Right lobe of liver (tissue), 4 donors: ENCODE measurements at regions not wholly inside any gene's neighbourhood (a gene's known extent, or its start where the extent isn't known, plus 50 kb on each side); places are given as distances from the start of the nearest gene placed in this dataset.
"Not testable (repeated sequence)": the region's sequence is repeated elsewhere in the genome, so short reads cannot be mapped to it uniquely, and the experiment has no call there.

Source experiments
- POLR2A ChIP-seq: fragments of 450-650 bp; IDR thresholded peaks from one replicate; pipeline ENCODE4 v1.6.1; 2017; ENCODE audit warnings: antibody characterized with exemption, mild to moderate bottlenecking
- TF ChIP-seq, protein P1 (sequence below), 4 donors: fragments of 200-600 bp in 3 of 4; fragments of 450-650 bp in 1 of 4; IDR thresholded peaks; one replicate each; pipeline versions ENCODE4 v1.5.1 to v1.8.0; 2016 to 2022; ENCODE audit warnings: antibody characterized with exemption in 4 of 4, mild to moderate bottlenecking in 2 of 4
- donor health status: DM: no; HTN: no; CAD: no.
- donor health status: DM: no; HTN: no; CAD: no.
- donor health status: DM: no; HTN: yes; CAD: no.

DNA sequence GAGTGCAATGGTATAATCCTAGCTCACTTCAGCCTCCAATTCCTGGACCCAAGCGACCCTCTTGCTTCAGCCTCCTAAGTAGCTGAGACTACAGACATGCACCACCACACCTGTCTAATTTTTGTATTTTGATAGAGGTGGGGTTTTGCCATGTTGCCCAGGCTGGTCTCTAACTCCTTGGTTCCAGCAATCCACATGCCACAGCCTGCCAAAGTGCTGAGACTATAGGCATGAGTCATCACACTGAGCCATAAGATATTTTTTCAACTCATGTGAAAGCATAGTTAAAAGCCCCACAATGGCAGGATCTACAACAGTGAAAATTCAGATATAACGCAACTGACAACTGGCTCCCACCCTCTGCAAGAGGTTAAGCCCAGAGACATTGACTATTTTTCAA lies 161.8 kb upstream of the POTED start:
- not testable (repeated sequence) for TF ChIP-seq POLR2A
- TF ChIP-seq, protein P1, sequence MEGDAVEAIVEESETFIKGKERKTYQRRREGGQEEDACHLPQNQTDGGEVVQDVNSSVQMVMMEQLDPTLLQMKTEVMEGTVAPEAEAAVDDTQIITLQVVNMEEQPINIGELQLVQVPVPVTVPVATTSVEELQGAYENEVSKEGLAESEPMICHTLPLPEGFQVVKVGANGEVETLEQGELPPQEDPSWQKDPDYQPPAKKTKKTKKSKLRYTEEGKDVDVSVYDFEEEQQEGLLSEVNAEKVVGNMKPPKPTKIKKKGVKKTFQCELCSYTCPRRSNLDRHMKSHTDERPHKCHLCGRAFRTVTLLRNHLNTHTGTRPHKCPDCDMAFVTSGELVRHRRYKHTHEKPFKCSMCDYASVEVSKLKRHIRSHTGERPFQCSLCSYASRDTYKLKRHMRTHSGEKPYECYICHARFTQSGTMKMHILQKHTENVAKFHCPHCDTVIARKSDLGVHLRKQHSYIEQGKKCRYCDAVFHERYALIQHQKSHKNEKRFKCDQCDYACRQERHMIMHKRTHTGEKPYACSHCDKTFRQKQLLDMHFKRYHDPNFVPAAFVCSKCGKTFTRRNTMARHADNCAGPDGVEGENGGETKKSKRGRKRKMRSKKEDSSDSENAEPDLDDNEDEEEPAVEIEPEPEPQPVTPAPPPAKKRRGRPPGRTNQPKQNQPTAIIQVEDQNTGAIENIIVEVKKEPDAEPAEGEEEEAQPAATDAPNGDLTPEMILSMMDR (IDR thresholded peaks at IDR 0.05), result not testable (repeated sequence)
